Esophagus muscularis mucosa (tissue), 3 donors: ENCODE measurements at regions not wholly inside any gene's neighbourhood (a gene's known extent, or its start where the extent isn't known, plus 50 kb on each side); places are given as distances from the start of the nearest gene placed in this dataset.

Experiments used
- CTCF ChIP-seq, 3 experiments: fragments of 200-600 bp in 2 of 3; fragments of 450-650 bp in 1 of 3; sonication (generic) in 2 of 3; IDR thresholded peaks; one replicate each; pipeline ENCODE4 v1.5.1; 2017 to 2019; ENCODE audit warnings: antibody characterized with exemption in 3 of 3, mild to moderate bottlenecking in 2 of 3, moderate library complexity in 1 of 3
- POLR2A ChIP-seq: fragments of 450-650 bp; IDR thresholded peaks from one replicate; pipeline ENCODE4 v1.6.1; 2017; ENCODE audit warnings: antibody characterized with exemption, moderate library complexity, mild to moderate bottlenecking, low read depth

GRCh38 chr5:106408141-106408540 is 1262.6 kb downstream of the EFNA5 start:
- TF ChIP-seq CTCF (IDR thresholded peaks at IDR 0.05) = no peak
- TF ChIP-seq POLR2A = no peak
